ENCODE measurements at regions not wholly inside any gene's neighbourhood (a gene's known extent, or its start where the extent isn't known, plus 50 kb on each side); places are given as distances from the start of the nearest gene placed in this dataset.

DNA sequence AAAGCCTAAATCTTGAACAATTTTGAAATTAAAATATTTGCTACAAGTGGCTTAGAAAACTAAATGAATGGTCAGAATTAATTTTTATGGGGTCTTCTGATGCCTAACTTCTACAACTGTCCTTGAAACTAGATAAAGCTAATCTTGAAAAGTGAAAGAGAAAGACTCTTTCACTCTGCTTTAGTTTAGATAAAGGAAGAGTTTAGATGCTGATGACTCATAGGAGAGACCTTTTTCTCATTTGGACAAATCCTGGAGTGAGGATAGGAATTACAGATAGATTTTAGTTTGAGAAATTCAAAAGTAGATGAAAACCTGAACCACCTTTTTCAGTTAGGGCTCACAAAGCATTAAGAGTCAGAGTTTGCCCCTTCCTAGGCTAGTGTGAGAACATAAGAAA lies 342.3 kb upstream of the GRID2 start:
- Histone ChIP-seq H4K20me1 (ENCODE audit: insufficient read depth, low read length) (no peaks in the 10 kb centered on the region), H3K36me3 (replicated peaks in 1 of 2; ENCODE audit: control insufficient read depth in 1 of 2, insufficient read depth in 2 of 2, low read length in 2 of 2) (no peaks in the 10 kb centered on the region), H3K27me3 (ENCODE audit: control insufficient read depth in 2 of 2, insufficient read depth in 2 of 2, low read length in 2 of 2) (no peaks in the 10 kb centered on the region), H3K27ac (ENCODE audit: low read depth in 1 of 2, low read length in 2 of 2) (no peak overlapping the region), H3K79me2 (ENCODE audit: insufficient read depth, low read length) (no peaks in the 10 kb centered on the region), H3K9ac (ENCODE audit: insufficient read depth, low read length, poor library complexity, severe bottlenecking) (no peak overlapping the region), H3K9me3 (replicated peaks in 1 of 2; ENCODE audit: control insufficient read depth in 1 of 2, insufficient read depth in 1 of 2, low read length in 2 of 2) (no peaks in the 10 kb centered on the region), H3K4me2 (replicated peaks; ENCODE audit: extremely low read depth, low read length, poor library complexity, severe bottlenecking) (no peak overlapping the region), H2AFZ (ENCODE audit: insufficient read depth, low read depth, low read length, poor library complexity, severe bottlenecking) (no peak overlapping the region), H3K4me3 (replicated peaks in 1 of 3; ENCODE audit: low read depth in 2 of 3, low read length in 3 of 3) (no peak overlapping the region), H3K4me1 (ENCODE audit: control insufficient read depth in 1 of 2, insufficient read depth in 2 of 2, low read length in 2 of 2) (no peaks in the 10 kb centered on the region)
- H3K27me3 Mint-ChIP-seq (ENCODE audit: low read depth in 3 of 3) = no peaks in the 10 kb centered on the region
- no peak overlapping the region for H3K4me3 Mint-ChIP-seq
- H3K36me3 Mint-ChIP-seq = no peaks in the 10 kb centered on the region
- no peak for DNase-seq
- TF ChIP-seq, protein P1, sequence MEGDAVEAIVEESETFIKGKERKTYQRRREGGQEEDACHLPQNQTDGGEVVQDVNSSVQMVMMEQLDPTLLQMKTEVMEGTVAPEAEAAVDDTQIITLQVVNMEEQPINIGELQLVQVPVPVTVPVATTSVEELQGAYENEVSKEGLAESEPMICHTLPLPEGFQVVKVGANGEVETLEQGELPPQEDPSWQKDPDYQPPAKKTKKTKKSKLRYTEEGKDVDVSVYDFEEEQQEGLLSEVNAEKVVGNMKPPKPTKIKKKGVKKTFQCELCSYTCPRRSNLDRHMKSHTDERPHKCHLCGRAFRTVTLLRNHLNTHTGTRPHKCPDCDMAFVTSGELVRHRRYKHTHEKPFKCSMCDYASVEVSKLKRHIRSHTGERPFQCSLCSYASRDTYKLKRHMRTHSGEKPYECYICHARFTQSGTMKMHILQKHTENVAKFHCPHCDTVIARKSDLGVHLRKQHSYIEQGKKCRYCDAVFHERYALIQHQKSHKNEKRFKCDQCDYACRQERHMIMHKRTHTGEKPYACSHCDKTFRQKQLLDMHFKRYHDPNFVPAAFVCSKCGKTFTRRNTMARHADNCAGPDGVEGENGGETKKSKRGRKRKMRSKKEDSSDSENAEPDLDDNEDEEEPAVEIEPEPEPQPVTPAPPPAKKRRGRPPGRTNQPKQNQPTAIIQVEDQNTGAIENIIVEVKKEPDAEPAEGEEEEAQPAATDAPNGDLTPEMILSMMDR (IDR thresholded peaks at IDR 0.05) = no peak
- peaks cover 0 to 3% (median 0%) of the 10 kb centered on the region in 7 donors for H3K9me3 Mint-ChIP-seq
- H3K4me1 Mint-ChIP-seq = no peaks in the 10 kb centered on the region
- H3K27ac Mint-ChIP-seq = no peak overlapping the region
- intact Hi-C loops (cut with micrococcal nuclease) = no loop called here

DNA sequence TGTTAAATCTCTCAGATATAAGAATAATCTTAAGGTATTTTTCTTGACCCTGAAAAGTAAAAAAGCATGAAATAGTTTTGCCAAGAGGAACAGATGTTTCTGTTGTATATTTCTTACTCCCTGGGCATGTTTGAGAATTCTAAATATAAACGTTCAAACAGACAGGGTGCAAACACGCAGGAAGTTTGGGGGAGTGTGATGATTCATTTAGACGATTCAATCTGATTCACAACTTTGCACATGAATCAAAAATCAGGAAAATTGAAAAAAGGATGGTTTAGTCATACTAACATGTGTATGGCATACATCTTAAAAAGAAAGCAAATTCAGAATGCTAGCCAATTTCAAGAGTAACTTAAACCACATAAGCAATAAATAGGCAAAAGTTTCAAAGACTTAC lies 340.3 kb upstream of the GRID2 start:
- intact Hi-C loops (cut with micrococcal nuclease) = no loop called here
- Histone ChIP-seq H3K4me2 (replicated peaks; ENCODE audit: extremely low read depth, low read length, poor library complexity, severe bottlenecking) (no peak overlapping the region), H3K27me3 (ENCODE audit: control insufficient read depth in 2 of 2, insufficient read depth in 2 of 2, low read length in 2 of 2) (no peaks in the 10 kb centered on the region), H3K79me2 (ENCODE audit: insufficient read depth, low read length) (no peaks in the 10 kb centered on the region), H3K4me3 (replicated peaks in 1 of 3; ENCODE audit: low read depth in 2 of 3, low read length in 3 of 3) (no peak overlapping the region), H4K20me1 (ENCODE audit: insufficient read depth, low read length) (no peaks in the 10 kb centered on the region), H3K36me3 (replicated peaks in 1 of 2; ENCODE audit: control insufficient read depth in 1 of 2, insufficient read depth in 2 of 2, low read length in 2 of 2) (no peaks in the 10 kb centered on the region), H3K27ac (ENCODE audit: low read depth in 1 of 2, low read length in 2 of 2) (no peak overlapping the region), H3K9ac (ENCODE audit: insufficient read depth, low read length, poor library complexity, severe bottlenecking) (no peak overlapping the region), H3K9me3 (replicated peaks in 1 of 2; ENCODE audit: control insufficient read depth in 1 of 2, insufficient read depth in 1 of 2, low read length in 2 of 2) (no peaks in the 10 kb centered on the region), H3K4me1 (ENCODE audit: control insufficient read depth in 1 of 2, insufficient read depth in 2 of 2, low read length in 2 of 2) (no peaks in the 10 kb centered on the region), H2AFZ (ENCODE audit: insufficient read depth, low read depth, low read length, poor library complexity, severe bottlenecking) (no peak overlapping the region)
- TF ChIP-seq, protein P1 (IDR thresholded peaks at IDR 0.05) = no peak
- DNase-seq = no peak
- Mint-ChIP-seq H3K27me3 (ENCODE audit: low read depth in 3 of 3) (no peaks in the 10 kb centered on the region), H3K36me3 (no peaks in the 10 kb centered on the region), H3K4me1 (no peaks in the 10 kb centered on the region), H3K4me3 (no peak overlapping the region), H3K27ac (no peak overlapping the region), H3K9me3 (no peaks in the 10 kb centered on the region)
- WGBS (ENCODE audit: insufficient coverage) = no CpG with 5 or more reads among the region's 3 CpGs
